Neural crest cell (in vitro differentiated cells): ENCODE measurements at regions not wholly inside any gene's neighbourhood (a gene's known extent, or its start where the extent isn't known, plus 50 kb on each side); places are given as distances from the start of the nearest gene placed in this dataset.

Experiments used
- DNase-seq: peaks from one replicate; pipeline ENCODE4 v3.0.0; 2021; ENCODE audit warnings: low read depth, mixed read lengths, low spot score
- H3K27ac Mint-ChIP-seq: one replicate; pipeline ENCODE4 v1.8.0; 2021; ENCODE audit warnings: mild to moderate bottlenecking, mixed read lengths; ENCODE audit not compliant: unreplicated experiment
- H3K27me3 Mint-ChIP-seq: 2 replicates; pipeline ENCODE4 v1.8.0; 2021; ENCODE audit warnings: low read depth, mild to moderate bottlenecking, mixed read lengths
- H3K36me3 Mint-ChIP-seq: 2 replicates; pipeline ENCODE4 v1.8.0; 2021; ENCODE audit warnings: low read depth, mild to moderate bottlenecking, mixed read lengths
- H3K4me1 Mint-ChIP-seq: 2 replicates; pipeline ENCODE4 v1.8.0; 2021; ENCODE audit warnings: mixed read lengths
- H3K4me3 Mint-ChIP-seq: one replicate; pipeline ENCODE4 v1.8.0; 2021; ENCODE audit warnings: mild to moderate bottlenecking, mixed read lengths
- H3K9me3 Mint-ChIP-seq: 2 replicates; pipeline ENCODE4 v1.8.0; 2021; ENCODE audit warnings: mixed read lengths
- TF ChIP-seq, protein P1 (sequence below): fragments of 200-600 bp; sonication (generic); conservative IDR thresholded peaks from 2 replicates; pipeline ENCODE4 v1.5.0; 2021; ENCODE audit warnings: antibody characterized with exemption, mild to moderate bottlenecking

DNA sequence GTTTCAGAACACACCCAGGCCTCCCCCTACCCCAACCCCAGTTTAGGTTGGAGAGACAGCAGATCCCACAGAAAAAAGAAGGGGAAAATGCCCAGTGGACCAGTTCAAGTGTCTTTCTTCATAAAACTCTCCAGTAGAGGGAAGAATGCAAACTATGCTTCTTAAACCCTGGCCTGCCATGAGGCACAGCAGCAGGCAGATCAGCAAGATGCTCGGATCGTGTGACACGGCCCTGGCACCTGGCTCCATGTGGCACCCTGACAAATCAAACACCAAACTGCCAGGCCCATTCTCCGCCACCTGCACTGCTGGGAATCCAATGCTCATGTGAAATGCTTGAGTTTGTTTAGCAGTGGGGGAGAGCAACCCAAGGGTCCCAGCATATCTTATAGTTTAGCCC lies 166.8 kb downstream of the SOX9 start:
- Mint-ChIP-seq H3K4me3 (no peak overlapping the region), H3K27me3 (no peaks in the 10 kb centered on the region), H3K9me3 (no peaks in the 10 kb centered on the region), H3K4me1 (no peaks in the 10 kb centered on the region), H3K27ac (no peak overlapping the region), H3K36me3 (no peaks in the 10 kb centered on the region)
- no peak for DNase-seq
- TF ChIP-seq, protein P1, sequence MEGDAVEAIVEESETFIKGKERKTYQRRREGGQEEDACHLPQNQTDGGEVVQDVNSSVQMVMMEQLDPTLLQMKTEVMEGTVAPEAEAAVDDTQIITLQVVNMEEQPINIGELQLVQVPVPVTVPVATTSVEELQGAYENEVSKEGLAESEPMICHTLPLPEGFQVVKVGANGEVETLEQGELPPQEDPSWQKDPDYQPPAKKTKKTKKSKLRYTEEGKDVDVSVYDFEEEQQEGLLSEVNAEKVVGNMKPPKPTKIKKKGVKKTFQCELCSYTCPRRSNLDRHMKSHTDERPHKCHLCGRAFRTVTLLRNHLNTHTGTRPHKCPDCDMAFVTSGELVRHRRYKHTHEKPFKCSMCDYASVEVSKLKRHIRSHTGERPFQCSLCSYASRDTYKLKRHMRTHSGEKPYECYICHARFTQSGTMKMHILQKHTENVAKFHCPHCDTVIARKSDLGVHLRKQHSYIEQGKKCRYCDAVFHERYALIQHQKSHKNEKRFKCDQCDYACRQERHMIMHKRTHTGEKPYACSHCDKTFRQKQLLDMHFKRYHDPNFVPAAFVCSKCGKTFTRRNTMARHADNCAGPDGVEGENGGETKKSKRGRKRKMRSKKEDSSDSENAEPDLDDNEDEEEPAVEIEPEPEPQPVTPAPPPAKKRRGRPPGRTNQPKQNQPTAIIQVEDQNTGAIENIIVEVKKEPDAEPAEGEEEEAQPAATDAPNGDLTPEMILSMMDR: no peak

DNA sequence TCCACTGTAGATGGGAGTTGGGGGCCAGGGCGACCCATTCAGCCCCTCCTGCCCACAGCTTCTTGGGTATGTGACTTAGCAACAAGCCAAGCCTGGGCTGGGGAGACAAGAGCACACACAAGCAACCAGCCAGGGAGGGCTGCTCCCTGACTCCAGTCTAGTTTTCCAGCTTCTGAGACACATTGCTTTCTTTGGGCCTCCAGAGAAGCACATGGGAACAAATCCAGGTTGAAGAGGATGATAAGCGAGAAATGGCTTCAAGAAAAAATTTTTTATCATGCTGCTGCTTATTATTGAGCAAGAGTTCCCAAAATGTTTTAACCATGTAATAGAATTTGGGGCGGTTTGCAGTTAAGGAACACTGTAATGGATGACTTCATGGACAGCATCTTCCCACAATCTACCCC lies 173.7 kb downstream of the SOX9 start:
- no peaks in the 10 kb centered on the region for H3K36me3 Mint-ChIP-seq
- no peak overlapping the region for H3K4me3 Mint-ChIP-seq
- TF ChIP-seq, protein P1: no peak
- DNase-seq: no peak
- no peaks in the 10 kb centered on the region for H3K9me3 Mint-ChIP-seq
- H3K4me1 Mint-ChIP-seq: peaks cover 7% of the 10 kb centered on the region
- no peaks in the 10 kb centered on the region for H3K27me3 Mint-ChIP-seq
- H3K27ac Mint-ChIP-seq: no peak overlapping the region

DNA sequence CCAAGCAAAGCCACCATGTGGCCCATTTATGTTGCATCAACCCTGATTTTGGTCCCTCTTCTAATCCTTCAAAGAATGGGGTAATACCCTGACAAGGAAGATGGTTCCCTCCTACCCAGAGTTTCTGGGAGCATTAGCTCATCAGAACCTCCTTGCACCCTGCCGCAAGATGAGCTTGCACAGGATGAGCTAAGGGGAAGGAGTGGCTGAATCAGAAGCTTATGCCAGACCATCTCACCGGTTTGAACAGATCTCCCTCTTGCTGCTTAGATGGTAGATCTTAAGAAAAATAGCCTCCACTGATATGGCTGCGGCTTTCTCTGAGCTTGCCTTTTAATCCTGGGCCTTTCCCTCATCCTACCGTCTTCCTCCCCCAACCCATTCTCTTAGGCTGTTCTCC lies 175.1 kb downstream of the SOX9 start:
- Mint-ChIP-seq H3K4me1 (peaks cover 8% of the 10 kb centered on the region), H3K27ac (no peak overlapping the region)

DNA sequence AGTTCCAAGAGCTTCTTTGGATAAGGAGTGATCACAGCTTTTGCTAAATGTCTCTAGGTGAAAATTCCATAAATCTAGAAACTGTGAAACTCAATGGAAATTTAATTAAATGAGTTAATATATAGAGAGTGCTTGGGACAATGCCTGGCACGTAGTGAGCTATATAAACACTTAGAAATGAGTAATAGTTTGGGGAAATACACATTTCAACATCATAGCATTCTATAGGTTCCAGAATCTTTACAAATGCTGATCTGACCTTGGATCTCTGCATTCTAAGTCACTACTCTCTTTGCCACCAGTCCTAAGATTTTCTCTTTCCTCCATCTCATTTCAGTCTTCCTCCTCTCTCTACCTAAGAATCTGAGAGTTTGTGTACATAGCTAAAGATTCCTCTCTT lies 175.6 kb downstream of the SOX9 start:
- Mint-ChIP-seq H3K4me3 (no peak overlapping the region), H3K27me3 (no peaks in the 10 kb centered on the region), H3K36me3 (no peaks in the 10 kb centered on the region), H3K4me1 (peaks cover 8% of the 10 kb centered on the region), H3K27ac (no peak overlapping the region), H3K9me3 (no peaks in the 10 kb centered on the region)
- DNase-seq: no peak
- TF ChIP-seq, protein P1: no peak

More for the DNA sequence above, 175.1 kb downstream of the SOX9 start:
- Mint-ChIP-seq H3K9me3 (no peaks in the 10 kb centered on the region), H3K4me3 (no peak overlapping the region), H3K36me3 (no peaks in the 10 kb centered on the region), H3K27me3 (no peaks in the 10 kb centered on the region)
- no peak for DNase-seq
- TF ChIP-seq, protein P1: no peak

DNA sequence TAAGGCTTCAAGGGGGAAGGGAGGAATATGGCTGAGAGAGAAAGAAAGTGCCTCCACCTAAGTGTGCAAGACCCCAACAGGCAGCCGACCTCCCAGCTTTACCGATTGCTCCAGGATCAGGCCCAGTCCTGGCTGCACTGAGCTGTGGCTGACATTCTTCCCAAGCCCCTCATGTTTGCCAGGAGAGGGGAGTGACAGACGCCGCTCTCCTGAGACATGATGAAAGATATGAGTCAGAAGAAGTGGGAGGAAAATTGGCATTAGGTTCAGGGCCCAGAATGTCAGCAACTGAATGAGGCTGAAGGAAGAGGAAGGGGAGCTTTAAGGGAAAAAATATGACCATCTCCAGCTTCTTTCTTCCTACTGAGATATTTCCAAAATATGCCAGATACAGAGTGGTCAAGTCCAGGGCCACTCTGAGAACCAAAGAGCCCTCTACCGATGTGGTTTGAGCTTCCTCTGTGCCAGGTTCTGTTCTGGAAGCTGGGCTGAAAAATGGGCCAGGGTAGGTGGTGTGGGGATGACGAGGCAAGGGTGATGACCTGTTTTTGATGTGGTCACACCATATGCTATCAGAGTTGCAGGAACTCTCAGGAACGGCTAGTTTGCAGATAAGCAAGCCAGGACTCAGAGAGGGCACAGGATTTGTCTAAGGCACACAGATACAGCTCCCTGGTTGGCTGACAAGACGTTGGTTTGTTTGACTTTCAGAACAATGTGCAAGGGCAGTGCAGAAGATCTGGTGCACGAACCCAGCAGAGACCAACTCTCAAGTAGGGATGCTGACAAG lies 176.7 kb downstream of the SOX9 start:
- Mint-ChIP-seq H3K4me1 (peaks cover 8% of the 10 kb centered on the region), H3K27ac (peak overlapping the region; percentile 16), H3K27me3 (no peaks in the 10 kb centered on the region), H3K4me3 (no peak overlapping the region), H3K9me3 (no peaks in the 10 kb centered on the region), H3K36me3 (no peaks in the 10 kb centered on the region)
- no peak for DNase-seq
- TF ChIP-seq, protein P1: no peak
